ENCODE measurements at regions not wholly inside any gene's neighbourhood (a gene's known extent, or its start where the extent isn't known, plus 50 kb on each side); places are given as distances from the start of the nearest gene placed in this dataset.
"Not testable (repeated sequence)": the region's sequence is repeated elsewhere in the genome, so short reads cannot be mapped to it uniquely, and the experiment has no call there.

DNA sequence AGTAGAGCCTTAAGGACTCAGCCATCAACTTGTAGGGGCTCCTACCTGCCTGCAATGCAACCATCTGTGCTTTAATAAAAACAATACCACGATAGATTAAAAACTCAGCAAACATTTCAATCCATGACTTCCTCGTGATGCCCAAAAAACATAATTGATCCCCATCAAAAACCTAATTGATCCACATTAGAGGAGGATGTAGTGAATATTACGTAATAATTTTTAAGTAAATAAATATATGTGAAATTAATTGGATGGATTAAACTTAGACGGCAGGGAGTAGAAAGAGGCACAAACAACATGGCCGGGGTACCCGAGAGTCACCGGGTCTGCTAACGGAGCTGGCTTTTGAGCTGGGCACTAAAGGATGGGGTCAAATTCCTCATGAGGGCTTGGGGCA lies 87.3 kb downstream of the ARL4C start:
- in situ Hi-C loops (cut with MboI; ENCODE audit: low sequenced_read_pairs), result no loop called here

GRCh38 chr2:234406085-234406484 lies 90.8 kb downstream of the ARL4C start:
- in situ Hi-C loops (cut with MboI; ENCODE audit: low sequenced_read_pairs), result no loop called here

DNA sequence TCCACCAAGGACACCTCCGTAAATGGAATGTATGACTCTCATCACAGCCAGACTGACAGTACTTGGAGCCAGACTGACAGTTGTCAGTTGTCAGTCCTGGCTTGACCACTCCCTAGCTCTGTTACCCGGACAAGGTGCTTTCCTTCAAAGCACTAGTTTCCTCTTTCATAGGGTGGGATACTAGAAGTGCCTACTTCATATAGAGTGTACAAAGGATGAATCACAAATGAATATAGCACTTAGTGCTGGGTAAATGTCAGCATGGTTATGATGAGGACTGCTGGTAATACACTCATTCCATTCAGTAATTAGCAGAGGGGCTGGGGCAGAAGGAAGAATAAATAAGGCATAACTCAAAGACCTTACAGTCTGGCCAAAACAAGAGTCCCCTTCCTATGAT lies 91.4 kb downstream of the ARL4C start:
- in situ Hi-C loops (cut with MboI; ENCODE audit: low sequenced_read_pairs), result no loop called here

- in situ Hi-C loops (cut with MboI; ENCODE audit: low sequenced_read_pairs), result no loop called here
Measured at GRCh38 chr2:234404957-234405356, 91.9 kb downstream of the ARL4C start.

DNA sequence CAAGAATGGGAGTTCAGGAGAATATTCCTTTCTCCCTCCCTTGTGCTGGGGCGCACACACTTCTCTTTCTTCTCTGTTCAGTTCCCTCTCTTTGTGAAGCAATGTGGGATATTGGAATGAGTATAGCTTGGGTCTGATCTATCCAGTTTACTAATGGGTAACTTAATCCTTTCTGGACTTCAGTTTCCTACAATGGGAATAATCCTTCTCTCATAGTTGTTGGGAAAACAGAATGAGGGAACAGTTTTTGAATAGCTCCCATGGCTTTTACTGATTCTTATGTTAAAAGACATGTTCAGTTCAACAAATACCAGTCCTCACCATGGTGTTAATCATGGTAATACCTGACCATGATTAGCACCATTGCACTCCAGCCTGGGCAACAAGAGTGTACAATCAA lies 93.1 kb downstream of the ARL4C start:
- in situ Hi-C loops (cut with MboI; ENCODE audit: low sequenced_read_pairs), result no loop called here

DNA sequence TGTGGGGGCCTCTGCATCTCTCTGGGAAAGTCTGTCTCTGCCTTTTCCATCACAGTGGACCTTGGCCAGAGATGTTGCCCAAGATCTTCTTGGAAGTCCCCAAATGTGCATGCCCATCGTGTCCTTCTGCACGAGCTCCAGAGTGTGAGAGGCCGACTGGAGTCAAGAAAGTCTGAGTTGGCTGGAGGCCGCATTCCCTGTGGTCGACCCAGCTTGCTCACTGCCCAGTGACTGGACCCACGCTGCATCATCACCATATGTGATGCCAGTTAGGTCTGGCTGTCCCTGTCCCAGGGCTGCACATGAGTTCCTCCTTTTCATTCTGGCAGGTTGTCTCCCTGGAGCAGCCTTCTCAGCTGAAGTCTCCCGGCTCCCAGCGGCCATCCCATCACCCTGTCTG lies 93.8 kb downstream of the ARL4C start:
- in situ Hi-C loops (cut with MboI; ENCODE audit: low sequenced_read_pairs), result no loop called here

GRCh38 chr2:234401426-234401825 lies 95.5 kb downstream of the ARL4C start:
- in situ Hi-C loops (cut with MboI; ENCODE audit: low sequenced_read_pairs), result no loop called here

DNA sequence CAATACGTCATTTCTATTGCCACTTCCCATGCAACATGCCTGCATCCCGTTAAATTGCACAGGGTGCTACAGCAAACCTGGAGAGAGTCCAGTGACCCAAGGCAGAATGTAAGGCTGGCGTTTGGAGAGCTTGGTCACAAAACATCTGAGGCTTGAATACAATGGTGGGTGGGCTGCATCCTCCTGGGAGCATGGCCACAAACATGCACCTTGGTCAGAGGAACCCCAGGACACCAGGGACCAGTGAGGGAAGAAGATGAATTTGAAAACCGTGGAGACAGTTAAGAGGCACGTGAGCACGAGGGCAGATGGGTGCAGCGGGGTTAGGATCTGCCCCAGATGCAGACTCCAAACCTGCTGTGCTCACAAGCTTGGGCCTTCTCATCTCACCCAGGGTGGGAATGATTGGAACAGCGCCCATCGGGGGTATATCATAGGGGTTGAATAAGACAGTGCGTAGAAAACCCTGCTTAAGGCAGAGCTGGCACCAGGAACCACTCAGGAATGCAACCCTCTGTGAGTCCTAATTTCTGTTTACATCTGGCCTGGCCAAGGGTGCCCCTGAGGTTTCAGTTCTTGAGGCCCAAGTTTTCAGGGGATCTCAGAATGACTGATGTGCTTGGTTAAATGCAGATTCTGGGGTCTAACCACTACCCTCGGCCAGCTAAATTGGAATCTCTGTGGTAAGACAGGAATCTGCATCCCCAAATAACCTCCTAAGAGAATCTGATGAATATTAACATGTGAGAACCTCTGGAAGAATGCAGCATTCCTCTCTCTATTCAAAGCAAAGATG lies 97.2 kb downstream of the ARL4C start:
- in situ Hi-C loops (cut with MboI; ENCODE audit: low sequenced_read_pairs), result no loop called here

- in situ Hi-C loops (cut with MboI; ENCODE audit: low sequenced_read_pairs), result no loop called here
Measured at GRCh38 chr2:234398531-234398930, 98.3 kb downstream of the ARL4C start.

- in situ Hi-C loops (cut with MboI; ENCODE audit: low sequenced_read_pairs), result no loop called here
Measured at GRCh38 chr2:234395891-234396420, 100.9 kb downstream of the ARL4C start.

- in situ Hi-C loops (cut with MboI; ENCODE audit: low sequenced_read_pairs), result no loop called here
Measured at GRCh38 chr2:234394450-234394849, 102.4 kb downstream of the ARL4C start.

GRCh38 chr2:234393354-234393753 lies 103.5 kb downstream of the ARL4C start:
- in situ Hi-C loops (cut with MboI; ENCODE audit: low sequenced_read_pairs), result no loop called here

- in situ Hi-C loops (cut with MboI; ENCODE audit: low sequenced_read_pairs), result no loop called here
Measured at GRCh38 chr2:234392041-234392615, 104.8 kb downstream of the ARL4C start.

- in situ Hi-C loops (cut with MboI; ENCODE audit: low sequenced_read_pairs), result no loop called here
Measured at GRCh38 chr2:234391625-234392024, 105.3 kb downstream of the ARL4C start.

GRCh38 chr2:234389661-234390060 lies 107.2 kb downstream of the ARL4C start:
- in situ Hi-C loops (cut with MboI; ENCODE audit: low sequenced_read_pairs), result not testable (repeated sequence)

DNA sequence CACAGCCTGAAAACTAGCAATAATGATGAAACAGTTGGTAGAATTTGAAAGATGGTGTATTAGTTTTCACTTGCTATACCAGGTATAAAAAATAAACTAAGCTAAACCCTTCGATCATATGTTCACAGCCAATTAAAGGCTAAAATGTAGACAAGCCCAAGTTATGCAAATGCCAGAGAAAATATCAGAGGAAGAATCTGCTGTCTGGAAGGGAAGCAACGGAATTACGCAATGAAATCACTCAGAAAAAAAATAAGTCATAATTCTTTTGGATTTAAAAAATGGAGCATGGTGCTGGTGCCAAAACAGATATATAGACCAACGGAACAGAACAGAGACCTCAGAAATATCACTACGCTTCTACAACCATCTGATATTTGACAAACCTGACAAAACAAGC lies 108.3 kb downstream of the ARL4C start:
- in situ Hi-C loops (cut with MboI; ENCODE audit: low sequenced_read_pairs), result no loop called here

- in situ Hi-C loops (cut with MboI; ENCODE audit: low sequenced_read_pairs), result no loop called here
Measured at GRCh38 chr2:234386971-234387370, 109.9 kb downstream of the ARL4C start.

GRCh38 chr2:234382131-234382530 lies 114.8 kb downstream of the ARL4C start:
- in situ Hi-C loops (cut with MboI; ENCODE audit: low sequenced_read_pairs), result no loop called here

GRCh38 chr2:234378958-234379357 lies 117.9 kb downstream of the ARL4C start:
- in situ Hi-C loops (cut with MboI; ENCODE audit: low sequenced_read_pairs), result not testable (repeated sequence)

- in situ Hi-C loops (cut with MboI; ENCODE audit: low sequenced_read_pairs), result no loop called here
Measured at GRCh38 chr2:234378440-234378839, 118.4 kb downstream of the ARL4C start.

DNA sequence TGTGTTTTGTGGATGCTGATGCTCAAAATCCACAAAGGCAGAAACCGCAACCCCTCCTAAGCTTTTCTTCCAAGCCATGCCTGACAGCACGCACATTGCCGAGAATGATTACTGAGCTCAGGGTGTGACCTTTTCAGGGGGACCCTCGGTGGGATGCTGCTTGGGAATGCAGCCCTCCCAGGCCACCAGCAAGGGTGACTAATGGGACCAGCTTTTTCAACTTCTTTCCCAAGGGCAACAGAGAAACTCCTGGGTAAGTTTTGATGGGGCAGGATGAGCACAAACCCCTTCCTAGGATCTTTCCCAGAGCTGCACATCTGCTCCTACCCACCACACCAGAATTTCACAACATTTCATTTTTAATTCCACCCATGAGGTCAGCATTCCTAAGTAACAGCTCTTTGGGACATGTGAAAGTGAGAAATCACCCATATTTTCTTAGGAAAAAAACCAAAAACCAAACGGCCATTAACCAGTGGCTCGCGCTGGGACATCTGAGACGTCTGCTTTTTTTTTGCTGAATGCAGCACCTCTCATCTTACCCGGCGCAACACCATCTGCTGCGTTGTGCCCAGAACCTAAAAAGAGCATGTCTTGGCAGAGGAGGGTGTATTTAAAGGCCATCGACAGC lies 119.0 kb downstream of the ARL4C start:
- in situ Hi-C loops (cut with MboI; ENCODE audit: low sequenced_read_pairs), result no loop called here

DNA sequence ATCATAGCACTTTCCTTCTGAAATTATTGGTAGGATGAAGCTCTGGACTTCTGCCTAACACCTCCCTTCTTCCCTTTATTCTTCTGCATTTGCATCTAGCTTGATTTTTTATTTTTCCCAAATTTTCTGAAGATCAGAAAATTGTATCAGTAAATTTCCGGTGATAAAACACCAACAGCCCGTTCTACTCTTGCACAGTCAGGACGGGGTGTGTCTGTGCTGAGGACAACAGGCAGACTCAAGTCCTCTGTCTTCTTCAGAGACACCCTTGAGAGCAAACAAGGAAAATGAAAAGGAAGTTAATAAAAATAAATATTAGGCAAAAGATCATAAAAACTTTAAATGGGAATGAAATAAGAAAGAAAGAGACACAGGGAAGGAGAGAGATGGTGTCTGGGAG lies 120.7 kb downstream of the ARL4C start:
- in situ Hi-C loops (cut with MboI; ENCODE audit: low sequenced_read_pairs), result no loop called here

All from HL-60/S4 (cell line).